HG02973 (cell line): ENCODE measurements at regions not wholly inside any gene's neighbourhood (a gene's known extent, or its start where the extent isn't known, plus 50 kb on each side); places are given as distances from the start of the nearest gene placed in this dataset.
A peak's percentile ranks its signal among the peaks of the same experiment; 100 is the strongest.
"Not testable (repeated sequence)": the region's sequence is repeated elsewhere in the genome, so short reads cannot be mapped to it uniquely, and the experiment has no call there.

Source experiments
- ATAC-seq: cut with Tn5 transposase; IDR thresholded peaks from one replicate; pipeline ENCODE4 v1.9.1; 2021; ENCODE audit warnings: moderate library complexity; ENCODE audit not compliant: unreplicated experiment

- no peak for ATAC-seq
These were observed 308.4 kb upstream of the MEF2C start for GRCh38 chr5:89191374-89191773.

- no peak for ATAC-seq
These were observed 307.7 kb upstream of the MEF2C start for GRCh38 chr5:89190515-89191265.

GRCh38 chr5:89187883-89188465, 305.0 kb upstream of the MEF2C start:
- peak; percentile 54 for ATAC-seq

- no peak for ATAC-seq
These were observed 304.3 kb upstream of the MEF2C start for GRCh38 chr5:89187268-89187667.

- ATAC-seq, result no peak
These were observed 298.6 kb upstream of the MEF2C start for GRCh38 chr5:89181546-89181945.

- ATAC-seq, result no peak
These were observed 296.7 kb upstream of the MEF2C start for GRCh38 chr5:89179731-89180130.

GRCh38 chr5:89178541-89178940, 295.6 kb upstream of the MEF2C start:
- no peak for ATAC-seq

GRCh38 chr5:89173528-89173927, 290.5 kb upstream of the MEF2C start:
- no peak for ATAC-seq

- peak; percentile 97 for ATAC-seq
These were observed 285.8 kb upstream of the MEF2C start for GRCh38 chr5:89168766-89169165.

- not testable (repeated sequence) for ATAC-seq
These were observed 281.7 kb upstream of the MEF2C start for GRCh38 chr5:89164703-89165102.

- ATAC-seq, result no peak
These were observed 273.2 kb upstream of the MEF2C start for GRCh38 chr5:89156226-89156625.

- ATAC-seq, result no peak
These were observed 264.0 kb upstream of the MEF2C start for GRCh38 chr5:89147031-89147430.

GRCh38 chr5:89137148-89137547, 254.2 kb upstream of the MEF2C start:
- no peak for ATAC-seq

- ATAC-seq, result no peak
These were observed 251.0 kb upstream of the MEF2C start for GRCh38 chr5:89133975-89134374.

GRCh38 chr5:89133129-89133528, 250.1 kb upstream of the MEF2C start:
- no peak for ATAC-seq

- ATAC-seq, result no peak
These were observed 247.9 kb upstream of the MEF2C start for GRCh38 chr5:89130851-89131250.

GRCh38 chr5:89129941-89130340, 247.0 kb upstream of the MEF2C start:
- no peak for ATAC-seq

GRCh38 chr5:89128906-89129625, 246.1 kb upstream of the MEF2C start:
- ATAC-seq, result no peak

- no peak for ATAC-seq
These were observed 245.1 kb upstream of the MEF2C start for GRCh38 chr5:89128092-89128491.

GRCh38 chr5:89127191-89127590, 244.2 kb upstream of the MEF2C start:
- no peak for ATAC-seq

GRCh38 chr5:89125372-89125771, 242.4 kb upstream of the MEF2C start:
- ATAC-seq, result no peak

GRCh38 chr5:89123581-89123980, 240.6 kb upstream of the MEF2C start:
- no peak for ATAC-seq
